CMK (cell line): ENCODE measurements at regions not wholly inside any gene's neighbourhood (a gene's known extent, or its start where the extent isn't known, plus 50 kb on each side); places are given as distances from the start of the nearest gene placed in this dataset.

ENCODE experiments used
- DNase-seq: peaks from one replicate; pipeline ENCODE4 v3.0.0-alpha.2; 2010; ENCODE audit warnings: low read depth

GRCh38 chr3:182725372-182726251 lies 67.7 kb upstream of the ATP11B start:
- no peak for DNase-seq

- no peak for DNase-seq
Measured at GRCh38 chr3:182726258-182727142, 66.8 kb upstream of the ATP11B start.

GRCh38 chr3:182728238-182728637 lies 65.1 kb upstream of the ATP11B start:
- DNase-seq = no peak

- no peak for DNase-seq
Measured at GRCh38 chr3:182729903-182730674, 63.2 kb upstream of the ATP11B start.

GRCh38 chr3:182730675-182731042 lies 62.6 kb upstream of the ATP11B start:
- no peak for DNase-seq

- DNase-seq = no peak
Measured at GRCh38 chr3:182731764-182732163, 61.5 kb upstream of the ATP11B start.

- no peak for DNase-seq
Measured at GRCh38 chr3:182732232-182733015, 60.9 kb upstream of the ATP11B start.

GRCh38 chr3:182735672-182736071 lies 57.6 kb upstream of the ATP11B start:
- DNase-seq = no peak

- no peak for DNase-seq
Measured at GRCh38 chr3:182737825-182738224, 55.5 kb upstream of the ATP11B start.

- no peak for DNase-seq
Measured at GRCh38 chr3:182738583-182739411, 54.5 kb upstream of the ATP11B start.

- no peak for DNase-seq
Measured at GRCh38 chr3:182739619-182740018, 53.7 kb upstream of the ATP11B start.

- no peak for DNase-seq
Measured at GRCh38 chr3:182740710-182741109, 52.6 kb upstream of the ATP11B start.

GRCh38 chr3:182741214-182741613 lies 52.1 kb upstream of the ATP11B start:
- DNase-seq = no peak
